ENCODE measurements at regions not wholly inside any gene's neighbourhood (a gene's known extent, or its start where the extent isn't known, plus 50 kb on each side); places are given as distances from the start of the nearest gene placed in this dataset.

DNA sequence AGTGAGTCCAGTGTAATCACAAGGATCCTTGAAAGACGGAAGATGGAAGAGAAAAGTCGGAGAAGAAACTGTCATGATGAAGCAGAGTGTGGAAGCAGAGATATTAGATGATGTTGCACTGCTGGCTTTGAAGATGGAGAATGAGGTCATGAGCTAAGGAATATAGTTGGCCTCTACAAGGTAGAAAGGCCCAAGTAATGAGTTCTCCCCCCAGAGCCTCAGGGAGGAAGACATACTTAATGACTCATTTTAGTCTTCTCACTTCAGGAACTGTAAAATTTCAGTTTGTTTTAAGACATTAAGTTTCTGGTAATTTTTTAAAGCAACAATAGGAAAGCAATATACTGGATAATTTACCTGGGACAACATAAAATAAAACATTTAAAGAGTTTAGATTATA, 1331.5 kb upstream of the PCDH20 start:
- TF ChIP-seq, protein P1, sequence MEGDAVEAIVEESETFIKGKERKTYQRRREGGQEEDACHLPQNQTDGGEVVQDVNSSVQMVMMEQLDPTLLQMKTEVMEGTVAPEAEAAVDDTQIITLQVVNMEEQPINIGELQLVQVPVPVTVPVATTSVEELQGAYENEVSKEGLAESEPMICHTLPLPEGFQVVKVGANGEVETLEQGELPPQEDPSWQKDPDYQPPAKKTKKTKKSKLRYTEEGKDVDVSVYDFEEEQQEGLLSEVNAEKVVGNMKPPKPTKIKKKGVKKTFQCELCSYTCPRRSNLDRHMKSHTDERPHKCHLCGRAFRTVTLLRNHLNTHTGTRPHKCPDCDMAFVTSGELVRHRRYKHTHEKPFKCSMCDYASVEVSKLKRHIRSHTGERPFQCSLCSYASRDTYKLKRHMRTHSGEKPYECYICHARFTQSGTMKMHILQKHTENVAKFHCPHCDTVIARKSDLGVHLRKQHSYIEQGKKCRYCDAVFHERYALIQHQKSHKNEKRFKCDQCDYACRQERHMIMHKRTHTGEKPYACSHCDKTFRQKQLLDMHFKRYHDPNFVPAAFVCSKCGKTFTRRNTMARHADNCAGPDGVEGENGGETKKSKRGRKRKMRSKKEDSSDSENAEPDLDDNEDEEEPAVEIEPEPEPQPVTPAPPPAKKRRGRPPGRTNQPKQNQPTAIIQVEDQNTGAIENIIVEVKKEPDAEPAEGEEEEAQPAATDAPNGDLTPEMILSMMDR (IDR thresholded peaks at IDR 0.05 in 4 of 5, conservative IDR thresholded peaks at IDR 0.05 in 1 of 5), result no peak
- TF ChIP-seq POLR2A (IDR thresholded peaks at IDR 0.05), result no peak

Measured in gastrocnemius medialis (tissue), 4 donors.